ENCODE measurements at regions not wholly inside any gene's neighbourhood (a gene's known extent, or its start where the extent isn't known, plus 50 kb on each side); places are given as distances from the start of the nearest gene placed in this dataset.

- Histone ChIP-seq H3K27me3 (ENCODE audit: insufficient read depth, poor library complexity, severe bottlenecking) (no peaks in the 10 kb centered on the region), H3K4me1 (ENCODE audit: insufficient read depth, poor library complexity, severe bottlenecking) (no peaks in the 10 kb centered on the region), H3K27ac (ENCODE audit: poor library complexity, severe bottlenecking) (no peak overlapping the region), H3K36me3 (ENCODE audit: low read depth) (no peaks in the 10 kb centered on the region), H3K4me3 (ENCODE audit: severe bottlenecking) (no peak overlapping the region), H3K9me3 (ENCODE audit: severe bottlenecking) (no peaks in the 10 kb centered on the region)
- TF ChIP-seq CTCF (IDR thresholded peaks at IDR 0.05; ENCODE audit: poor library complexity, severe bottlenecking): no peak
- DNase-seq (ENCODE audit: low spot score): peak; percentile 48
- no peak for ATAC-seq (ENCODE audit: low read depth)
Observed at GRCh38 chr15:70164156-70164900, 66.6 kb upstream of the TLE3 start.

GRCh38 chr15:70160803-70161565, 63.3 kb upstream of the TLE3 start:
- Histone ChIP-seq H3K27me3 (ENCODE audit: insufficient read depth, poor library complexity, severe bottlenecking) (no peaks in the 10 kb centered on the region), H3K9me3 (ENCODE audit: severe bottlenecking) (no peaks in the 10 kb centered on the region), H3K4me3 (ENCODE audit: severe bottlenecking) (no peak overlapping the region), H3K27ac (ENCODE audit: poor library complexity, severe bottlenecking) (no peak overlapping the region), H3K36me3 (ENCODE audit: low read depth) (no peaks in the 10 kb centered on the region), H3K4me1 (ENCODE audit: insufficient read depth, poor library complexity, severe bottlenecking) (no peaks in the 10 kb centered on the region)
- DNase-seq (ENCODE audit: low spot score): no peak
- no peak for ATAC-seq (ENCODE audit: low read depth)
- TF ChIP-seq CTCF (IDR thresholded peaks at IDR 0.05; ENCODE audit: poor library complexity, severe bottlenecking): no peak

- Histone ChIP-seq H3K9me3 (ENCODE audit: severe bottlenecking) (no peaks in the 10 kb centered on the region), H3K4me1 (ENCODE audit: insufficient read depth, poor library complexity, severe bottlenecking) (no peaks in the 10 kb centered on the region), H3K36me3 (ENCODE audit: low read depth) (no peaks in the 10 kb centered on the region), H3K27me3 (ENCODE audit: insufficient read depth, poor library complexity, severe bottlenecking) (no peaks in the 10 kb centered on the region), H3K27ac (ENCODE audit: poor library complexity, severe bottlenecking) (no peak overlapping the region), H3K4me3 (ENCODE audit: severe bottlenecking) (no peak overlapping the region)
- no peak for TF ChIP-seq CTCF (IDR thresholded peaks at IDR 0.05; ENCODE audit: poor library complexity, severe bottlenecking)
- DNase-seq (ENCODE audit: low spot score) (no peak), ATAC-seq (ENCODE audit: low read depth) (0 out of 3 replicates have a peak, but pooled peaks have one; percentile 22)
Observed at GRCh38 chr15:70160267-70160666, 62.5 kb upstream of the TLE3 start.

GRCh38 chr15:70159713-70160009, 61.9 kb upstream of the TLE3 start:
- Histone ChIP-seq H3K9me3 (ENCODE audit: severe bottlenecking) (no peaks in the 10 kb centered on the region), H3K27ac (ENCODE audit: poor library complexity, severe bottlenecking) (no peak overlapping the region), H3K4me3 (ENCODE audit: severe bottlenecking) (no peak overlapping the region), H3K27me3 (ENCODE audit: insufficient read depth, poor library complexity, severe bottlenecking) (no peaks in the 10 kb centered on the region), H3K36me3 (ENCODE audit: low read depth) (no peaks in the 10 kb centered on the region), H3K4me1 (ENCODE audit: insufficient read depth, poor library complexity, severe bottlenecking) (no peaks in the 10 kb centered on the region)
- ATAC-seq (ENCODE audit: low read depth) (no peak), DNase-seq (ENCODE audit: low spot score) (no peak)
- TF ChIP-seq CTCF (IDR thresholded peaks at IDR 0.05; ENCODE audit: poor library complexity, severe bottlenecking): no peak
